Right atrium auricular region (tissue), 2 donors: ENCODE measurements at regions not wholly inside any gene's neighbourhood (a gene's known extent, or its start where the extent isn't known, plus 50 kb on each side); places are given as distances from the start of the nearest gene placed in this dataset.
"Not testable (repeated sequence)": the region's sequence is repeated elsewhere in the genome, so short reads cannot be mapped to it uniquely, and the experiment has no call there.

ENCODE experiments used
- DNase-seq: peaks from one replicate; pipeline ENCODE4 v3.0.0-alpha.2; 2019; ENCODE audit warnings: low spot score
- H3K27ac ChIP-seq, 2 donors: fragments of 200-600 bp; sonication (generic); 1 replicate in 1 of 2; 2 replicates in 1 of 2; pipeline ENCODE4 v1.5.1; 2016 to 2019
- H3K27me3 ChIP-seq, 2 donors: fragments of 200-600 bp; sonication (generic); one replicate each; pipeline versions ENCODE4 v1.5.1 to v1.6.0; 2017 to 2019
- H3K36me3 ChIP-seq: fragments of 200-600 bp; sonication (generic); one replicate; pipeline ENCODE4 v1.5.1; 2016
- H3K4me1 ChIP-seq, 2 donors: fragments of 200-600 bp; sonication (generic); one replicate each; pipeline versions ENCODE4 v1.5.1 to v1.6.0; 2017 to 2019
- H3K4me3 ChIP-seq, 2 donors: fragments of 200-600 bp; sonication (generic); 1 replicate in 1 of 2; 2 replicates in 1 of 2; pipeline ENCODE4 v1.5.1; 2017 to 2019; ENCODE audit warnings: mild to moderate bottlenecking in 1 of 2, moderate library complexity in 1 of 2
- H3K9me3 ChIP-seq, 2 donors: fragments of 200-600 bp; sonication (generic); one replicate each; pipeline ENCODE4 v1.5.1; 2019
- TF ChIP-seq, protein P1 (sequence below), 2 donors: fragments of 200-600 bp; sonication (generic); IDR thresholded peaks; one replicate each; pipeline ENCODE4 v1.5.1; 2019; ENCODE audit warnings: antibody characterized with exemption in 2 of 2

DNA sequence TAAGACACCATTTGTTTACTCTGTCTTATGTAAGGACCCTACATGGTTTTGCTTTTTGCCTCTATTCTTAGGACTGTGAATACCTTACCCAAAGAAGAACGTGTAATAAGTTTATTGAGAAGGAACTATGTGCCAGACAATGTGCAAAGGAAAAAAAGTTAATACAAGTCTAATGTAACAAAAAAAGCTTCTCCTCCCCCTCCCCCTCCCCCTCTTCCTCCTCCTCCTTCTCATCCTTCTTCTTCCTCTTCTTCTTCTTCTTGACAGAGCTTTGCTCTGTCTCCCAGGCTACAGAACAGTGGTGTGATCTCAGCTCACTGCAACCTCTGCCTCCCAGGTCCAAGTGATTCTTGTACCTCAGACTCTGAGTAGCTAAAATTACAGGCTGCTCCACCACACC lies 50.9 kb upstream of the MITF start:
- Histone ChIP-seq H3K36me3 (no peaks in the 10 kb centered on the region), H3K27ac (no peak overlapping the region), H3K27me3 (no peaks in the 10 kb centered on the region), H3K4me3 (no peak overlapping the region), H3K9me3 (no peaks in the 10 kb centered on the region), H3K4me1 (no peaks in the 10 kb centered on the region)
- no peak for DNase-seq
- TF ChIP-seq, protein P1, sequence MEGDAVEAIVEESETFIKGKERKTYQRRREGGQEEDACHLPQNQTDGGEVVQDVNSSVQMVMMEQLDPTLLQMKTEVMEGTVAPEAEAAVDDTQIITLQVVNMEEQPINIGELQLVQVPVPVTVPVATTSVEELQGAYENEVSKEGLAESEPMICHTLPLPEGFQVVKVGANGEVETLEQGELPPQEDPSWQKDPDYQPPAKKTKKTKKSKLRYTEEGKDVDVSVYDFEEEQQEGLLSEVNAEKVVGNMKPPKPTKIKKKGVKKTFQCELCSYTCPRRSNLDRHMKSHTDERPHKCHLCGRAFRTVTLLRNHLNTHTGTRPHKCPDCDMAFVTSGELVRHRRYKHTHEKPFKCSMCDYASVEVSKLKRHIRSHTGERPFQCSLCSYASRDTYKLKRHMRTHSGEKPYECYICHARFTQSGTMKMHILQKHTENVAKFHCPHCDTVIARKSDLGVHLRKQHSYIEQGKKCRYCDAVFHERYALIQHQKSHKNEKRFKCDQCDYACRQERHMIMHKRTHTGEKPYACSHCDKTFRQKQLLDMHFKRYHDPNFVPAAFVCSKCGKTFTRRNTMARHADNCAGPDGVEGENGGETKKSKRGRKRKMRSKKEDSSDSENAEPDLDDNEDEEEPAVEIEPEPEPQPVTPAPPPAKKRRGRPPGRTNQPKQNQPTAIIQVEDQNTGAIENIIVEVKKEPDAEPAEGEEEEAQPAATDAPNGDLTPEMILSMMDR (IDR thresholded peaks at IDR 0.05) = no peak

DNA sequence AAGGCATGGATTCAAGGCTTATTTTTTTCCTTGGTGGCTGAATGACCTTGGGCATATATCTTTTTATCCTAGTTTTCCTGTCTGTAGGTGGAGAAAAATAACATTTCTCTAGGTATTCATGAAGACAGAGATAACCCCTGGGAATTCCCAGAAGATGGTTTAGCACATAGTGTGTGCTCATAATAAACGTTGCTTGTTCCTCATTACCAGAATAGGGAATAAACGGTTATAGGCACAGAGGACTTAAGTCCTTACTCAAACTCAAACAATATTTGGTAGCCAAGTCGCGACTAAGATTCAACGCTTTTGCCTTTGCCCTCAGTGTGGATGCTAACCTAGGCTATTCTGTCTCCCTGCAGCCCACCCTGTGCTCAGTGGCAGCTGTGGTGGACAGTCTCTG lies 51.6 kb upstream of the MITF start:
- Histone ChIP-seq H3K27me3 (no peaks in the 10 kb centered on the region), H3K4me3 (no peak overlapping the region), H3K36me3 (no peaks in the 10 kb centered on the region), H3K4me1 (no peaks in the 10 kb centered on the region), H3K27ac (no peak overlapping the region), H3K9me3 (no peaks in the 10 kb centered on the region)
- TF ChIP-seq, protein P1 (IDR thresholded peaks at IDR 0.05) = no peak
- no peak for DNase-seq

DNA sequence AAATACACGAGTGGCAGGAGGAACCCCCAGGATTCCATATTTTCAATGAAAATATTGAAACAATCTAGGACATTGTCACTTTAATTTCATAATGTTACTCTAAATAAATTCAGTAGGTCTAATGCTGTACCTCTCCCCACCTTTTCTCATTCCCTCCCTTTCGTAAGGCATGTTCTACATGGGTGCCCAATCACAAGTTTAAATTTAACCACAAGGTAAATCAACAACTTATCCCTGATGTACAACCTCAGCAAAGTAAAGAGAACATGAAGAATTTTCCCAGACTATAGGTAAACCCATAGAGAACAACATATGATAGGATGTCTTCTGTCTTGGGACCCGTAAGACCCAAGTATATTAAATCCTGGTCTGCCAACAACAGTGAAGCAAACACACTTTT lies 53.2 kb upstream of the MITF start:
- TF ChIP-seq, protein P1 (IDR thresholded peaks at IDR 0.05) = no peak
- no peaks in the 10 kb centered on the region for H3K27me3 ChIP-seq
- H3K36me3 ChIP-seq = no peaks in the 10 kb centered on the region
- H3K9me3 ChIP-seq = no peaks in the 10 kb centered on the region
- DNase-seq = no peak
- H3K27ac ChIP-seq = no peak overlapping the region
- H3K4me3 ChIP-seq = no peak overlapping the region
- H3K4me1 ChIP-seq = no peaks in the 10 kb centered on the region

DNA sequence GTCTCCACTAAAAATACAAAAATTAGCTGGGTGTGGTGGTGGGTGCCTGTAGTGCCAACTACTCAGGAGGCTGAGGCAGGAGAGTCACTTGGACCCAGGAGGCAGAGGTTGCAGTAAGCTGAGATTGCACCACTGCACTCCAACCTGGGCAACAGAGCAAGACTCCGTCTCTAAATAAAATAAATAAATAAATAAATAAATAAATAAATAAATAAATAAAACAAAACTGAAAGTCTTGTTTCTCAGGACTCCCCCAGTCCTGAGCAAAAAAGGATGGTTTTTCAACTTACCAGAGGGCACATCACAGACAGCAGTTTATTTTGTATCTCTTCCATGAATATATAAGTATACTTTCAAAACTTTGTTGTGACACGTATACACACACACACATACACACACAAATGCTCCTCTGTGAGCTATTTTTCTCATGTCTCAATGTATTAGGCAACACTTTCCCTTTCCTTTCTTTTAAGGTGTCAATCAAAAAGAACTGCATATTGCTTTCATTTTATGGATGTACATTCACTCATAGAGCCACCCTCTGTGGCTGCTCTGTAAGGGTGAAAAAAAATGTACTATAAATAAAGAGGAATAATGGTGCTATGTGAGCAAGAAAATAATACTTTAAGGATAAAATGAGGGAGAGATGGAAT lies 54.8 kb upstream of the MITF start:
- Histone ChIP-seq H3K27me3 (no peaks in the 10 kb centered on the region), H3K4me1 (no peaks in the 10 kb centered on the region), H3K36me3 (no peaks in the 10 kb centered on the region), H3K4me3 (no peak overlapping the region), H3K27ac (no peak overlapping the region), H3K9me3 (no peaks in the 10 kb centered on the region)
- no peak for DNase-seq
- TF ChIP-seq, protein P1 (IDR thresholded peaks at IDR 0.05) = no peak

DNA sequence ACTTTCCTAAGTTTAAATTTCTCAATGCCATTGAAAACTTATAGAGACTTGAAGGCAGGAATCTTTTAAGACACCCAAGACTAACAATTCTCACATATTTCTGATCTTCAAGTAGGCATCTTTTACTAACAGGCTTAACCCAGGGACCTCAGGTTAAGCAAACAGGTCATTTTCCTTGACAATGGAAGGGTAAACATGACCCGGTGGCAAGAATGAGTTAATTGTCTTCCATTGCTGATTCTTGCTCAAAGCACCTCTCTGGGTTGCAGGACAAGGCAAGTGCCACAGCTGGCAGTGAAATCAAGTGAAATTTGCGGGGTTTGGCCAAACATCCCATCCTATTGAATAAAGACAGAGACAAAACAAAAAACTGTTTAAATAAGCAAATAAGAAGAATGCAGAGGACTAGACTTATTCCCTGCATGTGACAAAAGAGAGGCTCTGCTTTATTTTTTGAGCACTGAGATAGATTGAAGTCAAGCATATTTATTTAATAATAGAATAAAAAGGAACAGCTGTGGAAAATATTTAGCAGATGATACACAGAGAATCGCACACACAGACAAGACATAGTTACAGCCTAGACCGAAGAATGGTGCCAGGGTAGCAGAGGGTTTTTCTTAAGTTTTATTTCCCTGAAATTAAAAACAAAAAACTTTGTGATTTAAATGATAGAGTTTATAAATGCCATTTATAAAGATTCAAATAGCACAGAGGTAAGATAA lies 56.0 kb upstream of the MITF start:
- no peaks in the 10 kb centered on the region for H3K4me1 ChIP-seq
- TF ChIP-seq, protein P1 (IDR thresholded peaks at IDR 0.05) = no peak
- no peaks in the 10 kb centered on the region for H3K27me3 ChIP-seq
- no peak overlapping the region for H3K4me3 ChIP-seq
- H3K9me3 ChIP-seq = no peaks in the 10 kb centered on the region
- H3K27ac ChIP-seq = no peak overlapping the region
- DNase-seq = no peak
- no peaks in the 10 kb centered on the region for H3K36me3 ChIP-seq

DNA sequence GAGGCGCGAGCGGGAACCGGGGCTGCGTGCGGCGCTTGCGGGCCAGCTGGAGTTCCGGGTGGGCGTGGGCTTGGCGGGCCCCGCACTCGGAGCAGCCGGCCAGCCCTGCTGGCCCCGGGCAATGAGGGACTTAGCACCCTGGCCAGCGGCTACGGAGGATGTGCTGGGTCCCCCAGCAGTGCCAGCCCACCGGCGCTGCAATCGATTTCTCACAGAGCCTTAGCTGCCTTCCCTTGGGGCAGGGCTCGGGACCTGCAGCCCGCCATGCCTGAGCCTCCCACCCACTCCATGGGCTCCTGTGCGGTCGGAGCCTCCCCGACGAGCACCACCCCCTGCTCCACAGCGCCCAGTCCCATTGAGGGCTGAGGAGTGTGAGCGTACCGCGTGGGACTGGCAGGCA lies 61.8 kb upstream of the MITF start:
- H3K4me1 ChIP-seq, H3K36me3 ChIP-seq, H3K27ac ChIP-seq, H3K4me3 ChIP-seq, H3K27me3 ChIP-seq, DNase-seq, H3K9me3 ChIP-seq: not testable (repeated sequence)
